ENCODE measurements at regions not wholly inside any gene's neighbourhood (a gene's known extent, or its start where the extent isn't known, plus 50 kb on each side); places are given as distances from the start of the nearest gene placed in this dataset.
A peak's percentile ranks its signal among the peaks of the same experiment; 100 is the strongest.

- TF ChIP-seq, protein P1, sequence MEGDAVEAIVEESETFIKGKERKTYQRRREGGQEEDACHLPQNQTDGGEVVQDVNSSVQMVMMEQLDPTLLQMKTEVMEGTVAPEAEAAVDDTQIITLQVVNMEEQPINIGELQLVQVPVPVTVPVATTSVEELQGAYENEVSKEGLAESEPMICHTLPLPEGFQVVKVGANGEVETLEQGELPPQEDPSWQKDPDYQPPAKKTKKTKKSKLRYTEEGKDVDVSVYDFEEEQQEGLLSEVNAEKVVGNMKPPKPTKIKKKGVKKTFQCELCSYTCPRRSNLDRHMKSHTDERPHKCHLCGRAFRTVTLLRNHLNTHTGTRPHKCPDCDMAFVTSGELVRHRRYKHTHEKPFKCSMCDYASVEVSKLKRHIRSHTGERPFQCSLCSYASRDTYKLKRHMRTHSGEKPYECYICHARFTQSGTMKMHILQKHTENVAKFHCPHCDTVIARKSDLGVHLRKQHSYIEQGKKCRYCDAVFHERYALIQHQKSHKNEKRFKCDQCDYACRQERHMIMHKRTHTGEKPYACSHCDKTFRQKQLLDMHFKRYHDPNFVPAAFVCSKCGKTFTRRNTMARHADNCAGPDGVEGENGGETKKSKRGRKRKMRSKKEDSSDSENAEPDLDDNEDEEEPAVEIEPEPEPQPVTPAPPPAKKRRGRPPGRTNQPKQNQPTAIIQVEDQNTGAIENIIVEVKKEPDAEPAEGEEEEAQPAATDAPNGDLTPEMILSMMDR (IDR thresholded peaks at IDR 0.05; ENCODE audit: insufficient read depth in 1 of 2, low read depth in 1 of 2, low read length in 1 of 2, severe bottlenecking in 1 of 2, unreplicated experiment in 1 of 2): no peak
- no TSS peak for BruUV-seq (replicated peaks)
- DNase-seq: no peak
- Mint-ChIP-seq H3K27me3 (ENCODE audit: insufficient read depth, unreplicated experiment) (no peaks in the 10 kb centered on the region), H3K4me3 (ENCODE audit: unreplicated experiment) (no peak overlapping the region), H3K27ac (ENCODE audit: unreplicated experiment) (no peak overlapping the region), H3K4me1 (ENCODE audit: low read depth, unreplicated experiment) (no peaks in the 10 kb centered on the region), H3K9me3 (ENCODE audit: unreplicated experiment) (no peaks in the 10 kb centered on the region), H3K36me3 (ENCODE audit: insufficient read depth, unreplicated experiment) (no peaks in the 10 kb centered on the region)
- no peaks in the 10 kb centered on the region for H3K36me3 ChIP-seq (ENCODE audit: control insufficient read depth, insufficient read depth, low read length)
- H3K4me1 ChIP-seq: 0 out of 2 replicates have a peak, but pooled peaks cover 3% of the 10 kb centered on the region
- no peaks in the 10 kb centered on the region for H3K27me3 ChIP-seq (replicated peaks; ENCODE audit: control insufficient read depth, insufficient read depth, low read length)
- POLR2A ChIA-PET: no interaction called here
- CTCF ChIA-PET: interaction anchor here (0.6 kb wide), 1 partner anchor 342 kb away, joined by 3 read pairs; no protein-coding TSS in a partner anchor
- intact Hi-C loops (cut with micrococcal nuclease; ENCODE audit: unreplicated experiment): no loop called here
- no peak overlapping the region for H3K4me3 ChIP-seq (ENCODE audit: low read depth, low read length)
- H3K9me3 ChIP-seq: no peaks in the 10 kb centered on the region; the same call in 1 of the 2 replicates
These were observed 67.5 kb upstream of the BTG1 start for GRCh38 chr12:92213166-92213565.

DNA sequence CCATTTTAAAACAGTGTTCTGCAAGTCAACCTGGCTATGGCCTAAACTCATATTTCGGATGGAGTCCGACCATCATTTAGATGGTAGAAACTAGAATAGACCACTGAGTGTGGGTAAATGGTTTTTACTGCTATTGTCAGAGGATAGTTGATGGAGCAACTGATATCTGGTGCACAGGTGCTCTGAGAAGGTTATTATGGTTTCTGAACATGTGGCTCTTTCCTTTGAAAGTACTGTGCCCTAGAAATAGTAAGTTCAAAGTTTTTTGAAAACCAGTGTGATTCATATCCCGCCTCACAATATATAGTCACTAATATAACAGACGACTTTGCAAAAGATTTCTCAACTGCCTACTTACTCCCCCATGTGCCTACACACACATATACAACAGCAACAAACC is 64.4 kb upstream of the BTG1 start:
- Histone ChIP-seq H3K9me3 (no peaks in the 10 kb centered on the region), H3K4me1 (0 out of 2 replicates have a peak, but pooled peaks cover 3% of the 10 kb centered on the region), H3K36me3 (ENCODE audit: control insufficient read depth, insufficient read depth, low read length) (no peaks in the 10 kb centered on the region), H3K27me3 (replicated peaks; ENCODE audit: control insufficient read depth, insufficient read depth, low read length) (no peaks in the 10 kb centered on the region), H3K4me3 (ENCODE audit: low read depth, low read length) (no peak overlapping the region)
- intact Hi-C loops (cut with micrococcal nuclease; ENCODE audit: unreplicated experiment): no loop called here
- Mint-ChIP-seq H3K36me3 (ENCODE audit: insufficient read depth, unreplicated experiment) (no peaks in the 10 kb centered on the region), H3K9me3 (ENCODE audit: unreplicated experiment) (no peaks in the 10 kb centered on the region), H3K4me3 (ENCODE audit: unreplicated experiment) (no peak overlapping the region), H3K27me3 (ENCODE audit: insufficient read depth, unreplicated experiment) (no peaks in the 10 kb centered on the region), H3K27ac (ENCODE audit: unreplicated experiment) (no peak overlapping the region), H3K4me1 (ENCODE audit: low read depth, unreplicated experiment) (peaks cover 4% of the 10 kb centered on the region)
- ChIA-PET POLR2A (no interaction called here), CTCF (no interaction called here)
- TF ChIP-seq, protein P1 (IDR thresholded peaks at IDR 0.05; ENCODE audit: insufficient read depth in 1 of 2, low read depth in 1 of 2, low read length in 1 of 2, severe bottlenecking in 1 of 2, unreplicated experiment in 1 of 2): no peak
- DNase-seq: no peak
- BruUV-seq (replicated peaks): no TSS peak

DNA sequence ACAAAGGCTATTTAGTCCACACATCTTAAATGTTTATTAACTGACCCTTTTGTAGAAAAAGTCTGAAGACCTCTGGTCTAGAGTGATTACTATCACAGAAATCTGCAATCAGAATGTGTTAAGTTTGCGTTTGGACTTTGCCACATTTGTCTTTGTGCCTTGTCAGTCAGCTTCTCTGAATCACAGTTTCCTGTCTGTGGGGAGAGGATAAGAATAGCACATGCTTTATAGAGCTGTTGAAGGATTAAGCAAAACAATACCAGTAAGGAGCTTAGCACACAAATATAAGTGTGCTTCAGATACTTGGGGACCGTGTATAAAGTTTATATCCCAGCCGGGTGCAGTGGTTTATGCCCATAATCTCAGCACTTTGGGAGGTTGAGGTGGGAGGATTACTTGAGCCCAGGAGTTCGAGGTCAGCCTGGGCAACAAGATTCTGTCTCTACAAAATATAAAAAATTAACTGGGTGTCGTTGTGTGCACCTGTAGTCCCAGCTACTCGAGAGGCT is 63.0 kb upstream of the BTG1 start:
- H3K4me3 ChIP-seq (ENCODE audit: low read depth, low read length): peak overlapping the region; percentile 11; the same call in 1 of the 2 replicates
- intact Hi-C loops (cut with micrococcal nuclease; ENCODE audit: unreplicated experiment): no loop called here
- Mint-ChIP-seq H3K36me3 (ENCODE audit: insufficient read depth, unreplicated experiment) (no peaks in the 10 kb centered on the region), H3K27ac (ENCODE audit: unreplicated experiment) (no peak overlapping the region), H3K4me3 (ENCODE audit: unreplicated experiment) (peak overlapping the region; percentile 59), H3K9me3 (ENCODE audit: unreplicated experiment) (no peaks in the 10 kb centered on the region), H3K27me3 (ENCODE audit: insufficient read depth, unreplicated experiment) (no peaks in the 10 kb centered on the region), H3K4me1 (ENCODE audit: low read depth, unreplicated experiment) (peaks cover 4% of the 10 kb centered on the region)
- 0 out of 2 replicates have a peak, but pooled peaks cover 3% of the 10 kb centered on the region for H3K4me1 ChIP-seq
- ChIA-PET CTCF (no interaction called here), POLR2A (no interaction called here)
- DNase-seq: no peak
- TF ChIP-seq, protein P1 (IDR thresholded peaks at IDR 0.05; ENCODE audit: insufficient read depth in 1 of 2, low read depth in 1 of 2, low read length in 1 of 2, severe bottlenecking in 1 of 2, unreplicated experiment in 1 of 2): no peak
- BruUV-seq (replicated peaks): no TSS peak
- no peaks in the 10 kb centered on the region for H3K27me3 ChIP-seq (replicated peaks; ENCODE audit: control insufficient read depth, insufficient read depth, low read length)
- H3K9me3 ChIP-seq: no peaks in the 10 kb centered on the region
- no peaks in the 10 kb centered on the region for H3K36me3 ChIP-seq (ENCODE audit: control insufficient read depth, insufficient read depth, low read length)

Data from Caco-2 (cell line).